CD14-positive monocyte (primary cell): ENCODE measurements at regions not wholly inside any gene's neighbourhood (a gene's known extent, or its start where the extent isn't known, plus 50 kb on each side); places are given as distances from the start of the nearest gene placed in this dataset.

Experiments
- DNase-seq, 3 donors: peaks; one replicate each; pipeline ENCODE4 v3.0.0-alpha.2; 2011 to 2022
- H2AFZ ChIP-seq: 2 replicates; pipeline ENCODE4 v1.6.0; 2012; ENCODE audit warnings: mild to moderate bottlenecking, low read depth, low read length, inconsistent platforms; ENCODE audit not compliant: insufficient read depth, poor library complexity, severe bottlenecking
- H3K27ac ChIP-seq, 2 donors: 1 replicate in 1 of 2; 2 replicates in 1 of 2; pipeline ENCODE4 v1.5.1; 2012 to 2013; ENCODE audit warnings: low read length in 2 of 2, control low read depth in 1 of 2, inconsistent platforms in 1 of 2, low read depth in 1 of 2, mild to moderate bottlenecking in 1 of 2
- H3K27me3 ChIP-seq, 2 donors: one replicate each; pipeline versions ENCODE4 v1.6.0 to v1.6.1; 2011 to 2013; ENCODE audit warnings: low read length in 2 of 2; ENCODE audit not compliant: control insufficient read depth in 2 of 2, insufficient read depth in 2 of 2
- H3K36me3 ChIP-seq, 2 donors: replicated peaks in 1 of 2; 1 replicate in 1 of 2; 2 replicates in 1 of 2; pipeline versions ENCODE4 v1.5.1 to v1.6.1; 2012 to 2013; ENCODE audit warnings: low read length in 2 of 2, control low read depth in 1 of 2, inconsistent platforms in 1 of 2, mild to moderate bottlenecking in 1 of 2; ENCODE audit not compliant: insufficient read depth in 2 of 2, control insufficient read depth in 1 of 2
- H3K4me1 ChIP-seq, 2 donors: 1 replicate in 1 of 2; 2 replicates in 1 of 2; pipeline versions ENCODE4 v1.5.1 to v1.6.1; 2012 to 2013; ENCODE audit warnings: low read length in 2 of 2, control low read depth in 1 of 2, inconsistent platforms in 1 of 2, mild to moderate bottlenecking in 1 of 2, moderate library complexity in 1 of 2; ENCODE audit not compliant: insufficient read depth in 2 of 2, control insufficient read depth in 1 of 2
- H3K4me2 ChIP-seq: replicated peaks from 2 replicates; pipeline ENCODE3; 2012; ENCODE audit warnings: low read length, moderate library complexity, mild to moderate bottlenecking; ENCODE audit not compliant: poor library complexity, severe bottlenecking; ENCODE audit errors: extremely low read depth
- H3K4me3 ChIP-seq, 3 experiments: fragments of 200-600 bp in 1 of 3; sonication (generic) in 1 of 3; replicated peaks in 1 of 3; 1 replicate in 2 of 3; 2 replicates in 1 of 3; pipeline ENCODE4 v1.5.1; 2011 to 2013; ENCODE audit warnings: low read length in 3 of 3, mild to moderate bottlenecking in 3 of 3, control low read depth in 2 of 3, low read depth in 2 of 3, inconsistent platforms in 1 of 3, moderate library complexity in 1 of 3
- H3K79me2 ChIP-seq: 2 replicates; pipeline ENCODE4 v1.6.0; 2012; ENCODE audit warnings: mild to moderate bottlenecking, control low read depth, inconsistent platforms, low read length, moderate library complexity; ENCODE audit not compliant: insufficient read depth
- H3K9ac ChIP-seq: 2 replicates; pipeline ENCODE4 v1.6.0; 2017; ENCODE audit warnings: low read length, mild to moderate bottlenecking; ENCODE audit not compliant: insufficient read depth, poor library complexity, severe bottlenecking
- H3K9me3 ChIP-seq, 2 donors: replicated peaks in 1 of 2; 1 replicate in 1 of 2; 2 replicates in 1 of 2; pipeline versions ENCODE4 v1.5.1 to v1.6.1; 2012 to 2013; ENCODE audit warnings: low read length in 2 of 2, control low read depth in 1 of 2; ENCODE audit not compliant: control insufficient read depth in 1 of 2, insufficient read depth in 1 of 2
- H4K20me1 ChIP-seq: 2 replicates; pipeline ENCODE4 v1.6.0; 2012; ENCODE audit warnings: mild to moderate bottlenecking, low read length, control low read depth, moderate library complexity; ENCODE audit not compliant: insufficient read depth
- H3K27ac Mint-ChIP-seq, 7 donors: one replicate each; pipeline ENCODE4 v1.8.0; 2020; ENCODE audit warnings: mild to moderate bottlenecking in 7 of 7, mixed read lengths in 7 of 7, moderate library complexity in 6 of 7, inconsistent platforms in 2 of 7
- H3K27me3 Mint-ChIP-seq, 3 donors: one replicate each; pipeline ENCODE4 v1.8.0; 2021 to 2022; ENCODE audit warnings: low read depth in 3 of 3, mild to moderate bottlenecking in 3 of 3, mixed read lengths in 3 of 3, moderate library complexity in 3 of 3, inconsistent platforms in 1 of 3
- H3K36me3 Mint-ChIP-seq, 2 donors: one replicate each; pipeline ENCODE4 v1.8.0; 2020; ENCODE audit warnings: mixed read lengths in 2 of 2, inconsistent platforms in 1 of 2, mild to moderate bottlenecking in 1 of 2
- H3K4me1 Mint-ChIP-seq: one replicate; pipeline ENCODE4 v1.8.0; 2020; ENCODE audit warnings: mild to moderate bottlenecking, mixed read lengths
- H3K4me3 Mint-ChIP-seq, 2 donors: one replicate each; pipeline ENCODE4 v1.8.0; 2020; ENCODE audit warnings: mild to moderate bottlenecking in 2 of 2, mixed read lengths in 2 of 2, moderate library complexity in 1 of 2
- H3K9me3 Mint-ChIP-seq, 7 donors: one replicate each; pipeline ENCODE4 v1.8.0; 2020 to 2022; ENCODE audit warnings: mixed read lengths in 7 of 7, mild to moderate bottlenecking in 6 of 7, moderate library complexity in 6 of 7, inconsistent platforms in 2 of 7
- WGBS: methylation state at CpG from one replicate; pipeline ENCODE4 v1.1.5; 2013; ENCODE audit warnings: missing lambda C conversion rate; ENCODE audit not compliant: insufficient coverage; 5-methylcytosine and 5-hydroxymethylcytosine counted together
- intact Hi-C, 2 donors: fragments of 100-400 bp; cut with micrococcal nuclease; formaldehyde crosslinking; loops; one replicate each; pipeline versions ENCODE4 v1.15.0 to v1.15.1; 2023
- TF ChIP-seq, protein P1 (sequence below): fragments of 200-600 bp; IDR thresholded peaks from one replicate; pipeline ENCODE4 v1.8.0; 2022; ENCODE audit warnings: antibody characterized with exemption, mild to moderate bottlenecking

DNA sequence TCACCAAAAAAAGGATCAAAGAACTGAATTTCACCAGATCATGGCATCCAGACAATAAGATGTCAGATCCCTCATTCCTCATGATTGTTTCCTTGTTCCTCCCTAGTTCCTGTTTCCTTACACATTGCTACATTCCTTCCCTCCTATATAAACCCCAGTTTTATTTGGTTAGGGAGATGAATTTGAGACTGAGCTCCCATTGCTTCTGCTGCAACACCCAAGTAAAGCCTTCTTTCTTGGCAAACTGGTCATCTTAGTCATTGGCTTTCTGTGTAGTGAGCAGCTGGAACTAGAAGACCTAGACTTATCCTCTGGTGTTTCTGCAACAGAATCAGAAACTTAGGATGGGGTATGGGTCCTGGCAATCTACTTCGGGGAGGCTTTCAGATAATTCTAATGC is 217.9 kb downstream of the NOVA1 start:
- Histone ChIP-seq H3K27ac (no peak overlapping the region), H3K4me2 (no peak overlapping the region), H3K36me3 (no peaks in the 10 kb centered on the region), H3K4me1 (no peaks in the 10 kb centered on the region), H3K4me3 (no peak overlapping the region), H3K9ac (no peak overlapping the region), H4K20me1 (no peaks in the 10 kb centered on the region), H3K79me2 (no peaks in the 10 kb centered on the region), H2AFZ (no peak overlapping the region), H3K27me3 (no peaks in the 10 kb centered on the region), H3K9me3 (no peaks in the 10 kb centered on the region)
- no peaks in the 10 kb centered on the region for H3K4me1 Mint-ChIP-seq
- WGBS: no CpG with 5 or more reads among the region's 1 CpG
- no peak overlapping the region for H3K4me3 Mint-ChIP-seq
- intact Hi-C loops: no loop called here
- H3K27ac Mint-ChIP-seq: no peak overlapping the region
- H3K9me3 Mint-ChIP-seq: peaks cover 0 to 3% (median 2%) of the 10 kb centered on the region in 7 donors
- H3K27me3 Mint-ChIP-seq: no peaks in the 10 kb centered on the region
- no peaks in the 10 kb centered on the region for H3K36me3 Mint-ChIP-seq
- TF ChIP-seq, protein P1, sequence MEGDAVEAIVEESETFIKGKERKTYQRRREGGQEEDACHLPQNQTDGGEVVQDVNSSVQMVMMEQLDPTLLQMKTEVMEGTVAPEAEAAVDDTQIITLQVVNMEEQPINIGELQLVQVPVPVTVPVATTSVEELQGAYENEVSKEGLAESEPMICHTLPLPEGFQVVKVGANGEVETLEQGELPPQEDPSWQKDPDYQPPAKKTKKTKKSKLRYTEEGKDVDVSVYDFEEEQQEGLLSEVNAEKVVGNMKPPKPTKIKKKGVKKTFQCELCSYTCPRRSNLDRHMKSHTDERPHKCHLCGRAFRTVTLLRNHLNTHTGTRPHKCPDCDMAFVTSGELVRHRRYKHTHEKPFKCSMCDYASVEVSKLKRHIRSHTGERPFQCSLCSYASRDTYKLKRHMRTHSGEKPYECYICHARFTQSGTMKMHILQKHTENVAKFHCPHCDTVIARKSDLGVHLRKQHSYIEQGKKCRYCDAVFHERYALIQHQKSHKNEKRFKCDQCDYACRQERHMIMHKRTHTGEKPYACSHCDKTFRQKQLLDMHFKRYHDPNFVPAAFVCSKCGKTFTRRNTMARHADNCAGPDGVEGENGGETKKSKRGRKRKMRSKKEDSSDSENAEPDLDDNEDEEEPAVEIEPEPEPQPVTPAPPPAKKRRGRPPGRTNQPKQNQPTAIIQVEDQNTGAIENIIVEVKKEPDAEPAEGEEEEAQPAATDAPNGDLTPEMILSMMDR: no peak
- DNase-seq: no peak

DNA sequence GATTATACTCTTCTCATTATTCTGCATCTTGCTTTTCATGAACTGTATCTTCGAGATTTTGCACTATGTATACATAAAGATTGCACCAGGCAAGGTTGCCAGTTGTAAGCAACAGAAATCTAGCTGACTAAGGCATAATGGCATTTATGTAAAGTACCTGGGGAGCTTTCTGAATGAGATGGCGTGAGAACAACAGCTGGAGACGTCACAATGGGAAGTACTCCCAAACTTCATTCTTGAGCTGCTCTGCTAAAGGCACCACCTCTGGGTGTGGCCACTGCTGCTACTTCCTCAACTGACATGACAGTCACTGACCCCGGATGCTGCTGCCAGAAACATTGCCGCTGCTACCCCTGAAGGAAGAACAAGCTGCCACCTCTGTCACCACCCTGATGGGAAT is 220.7 kb downstream of the NOVA1 start:
- Mint-ChIP-seq H3K4me1 (no peaks in the 10 kb centered on the region), H3K27ac (no peak overlapping the region)
- TF ChIP-seq, protein P1: no peak

More for the DNA sequence above, 220.7 kb downstream of the NOVA1 start:
- Histone ChIP-seq H4K20me1 (no peaks in the 10 kb centered on the region), H3K4me3 (no peak overlapping the region), H2AFZ (no peak overlapping the region), H3K27me3 (no peaks in the 10 kb centered on the region), H3K9me3 (no peaks in the 10 kb centered on the region), H3K4me2 (no peak overlapping the region), H3K36me3 (no peaks in the 10 kb centered on the region), H3K79me2 (no peaks in the 10 kb centered on the region), H3K4me1 (no peaks in the 10 kb centered on the region), H3K9ac (no peak overlapping the region), H3K27ac (no peak overlapping the region)
- intact Hi-C loops: no loop called here
- H3K9me3 Mint-ChIP-seq: peaks cover 0 to 3% (median 2%) of the 10 kb centered on the region in 7 donors
- WGBS: 40% methylated on average over 2 of the region's 5 CpGs
- H3K4me3 Mint-ChIP-seq: no peak overlapping the region
- H3K27me3 Mint-ChIP-seq: no peaks in the 10 kb centered on the region
- no peaks in the 10 kb centered on the region for H3K36me3 Mint-ChIP-seq
- DNase-seq: no peak
